Right atrium auricular region (tissue), 2 donors: ENCODE measurements at regions not wholly inside any gene's neighbourhood (a gene's known extent, or its start where the extent isn't known, plus 50 kb on each side); places are given as distances from the start of the nearest gene placed in this dataset.
"Not testable (repeated sequence)": the region's sequence is repeated elsewhere in the genome, so short reads cannot be mapped to it uniquely, and the experiment has no call there.

Source experiments
- DNase-seq: peaks from one replicate; pipeline ENCODE4 v3.0.0-alpha.2; 2019; ENCODE audit warnings: low spot score
- H3K27ac ChIP-seq, 2 donors: fragments of 200-600 bp; sonication (generic); 1 replicate in 1 of 2; 2 replicates in 1 of 2; pipeline ENCODE4 v1.5.1; 2016 to 2019
- H3K27me3 ChIP-seq, 2 donors: fragments of 200-600 bp; sonication (generic); one replicate each; pipeline versions ENCODE4 v1.5.1 to v1.6.0; 2017 to 2019
- H3K36me3 ChIP-seq: fragments of 200-600 bp; sonication (generic); one replicate; pipeline ENCODE4 v1.5.1; 2016
- H3K4me1 ChIP-seq, 2 donors: fragments of 200-600 bp; sonication (generic); one replicate each; pipeline versions ENCODE4 v1.5.1 to v1.6.0; 2017 to 2019
- H3K4me3 ChIP-seq, 2 donors: fragments of 200-600 bp; sonication (generic); 1 replicate in 1 of 2; 2 replicates in 1 of 2; pipeline ENCODE4 v1.5.1; 2017 to 2019; ENCODE audit warnings: mild to moderate bottlenecking in 1 of 2, moderate library complexity in 1 of 2
- H3K9me3 ChIP-seq, 2 donors: fragments of 200-600 bp; sonication (generic); one replicate each; pipeline ENCODE4 v1.5.1; 2019
- TF ChIP-seq, protein P1 (sequence below), 2 donors: fragments of 200-600 bp; sonication (generic); IDR thresholded peaks; one replicate each; pipeline ENCODE4 v1.5.1; 2019; ENCODE audit warnings: antibody characterized with exemption in 2 of 2

DNA sequence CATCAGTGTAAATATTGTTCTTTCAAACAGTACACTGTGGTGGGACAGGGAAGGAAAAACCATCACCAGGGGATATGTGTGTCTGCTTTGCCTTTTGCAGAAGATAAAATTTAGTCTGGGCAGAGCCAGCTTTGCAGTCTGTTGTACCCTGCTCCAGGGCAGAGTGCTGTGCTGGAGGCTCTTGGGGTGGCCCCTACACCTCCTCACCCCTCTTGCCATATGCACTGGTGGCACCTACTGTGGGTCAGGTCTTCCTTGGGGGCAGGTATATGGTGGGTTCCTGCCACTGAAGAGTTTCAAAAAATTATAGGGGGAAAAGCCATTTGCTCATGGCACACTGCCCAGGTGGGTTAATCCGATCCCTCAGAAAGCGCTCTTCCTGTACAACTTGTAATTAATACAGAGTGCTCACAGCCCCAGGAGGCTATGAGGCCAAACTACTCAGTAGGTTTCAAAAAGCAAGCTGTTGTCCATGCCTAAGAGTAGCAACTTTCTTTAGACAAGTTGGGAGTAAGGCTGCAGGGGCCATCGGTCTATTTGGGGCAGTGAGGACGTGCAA lies 112.7 kb upstream of the BMPER start:
- Histone ChIP-seq H3K4me3 (no peak overlapping the region), H3K36me3 (no peaks in the 10 kb centered on the region), H3K27ac (no peak overlapping the region), H3K27me3 (no peaks in the 10 kb centered on the region), H3K9me3 (no peaks in the 10 kb centered on the region), H3K4me1 (no peaks in the 10 kb centered on the region)
- no peak for DNase-seq
- TF ChIP-seq, protein P1, sequence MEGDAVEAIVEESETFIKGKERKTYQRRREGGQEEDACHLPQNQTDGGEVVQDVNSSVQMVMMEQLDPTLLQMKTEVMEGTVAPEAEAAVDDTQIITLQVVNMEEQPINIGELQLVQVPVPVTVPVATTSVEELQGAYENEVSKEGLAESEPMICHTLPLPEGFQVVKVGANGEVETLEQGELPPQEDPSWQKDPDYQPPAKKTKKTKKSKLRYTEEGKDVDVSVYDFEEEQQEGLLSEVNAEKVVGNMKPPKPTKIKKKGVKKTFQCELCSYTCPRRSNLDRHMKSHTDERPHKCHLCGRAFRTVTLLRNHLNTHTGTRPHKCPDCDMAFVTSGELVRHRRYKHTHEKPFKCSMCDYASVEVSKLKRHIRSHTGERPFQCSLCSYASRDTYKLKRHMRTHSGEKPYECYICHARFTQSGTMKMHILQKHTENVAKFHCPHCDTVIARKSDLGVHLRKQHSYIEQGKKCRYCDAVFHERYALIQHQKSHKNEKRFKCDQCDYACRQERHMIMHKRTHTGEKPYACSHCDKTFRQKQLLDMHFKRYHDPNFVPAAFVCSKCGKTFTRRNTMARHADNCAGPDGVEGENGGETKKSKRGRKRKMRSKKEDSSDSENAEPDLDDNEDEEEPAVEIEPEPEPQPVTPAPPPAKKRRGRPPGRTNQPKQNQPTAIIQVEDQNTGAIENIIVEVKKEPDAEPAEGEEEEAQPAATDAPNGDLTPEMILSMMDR (IDR thresholded peaks at IDR 0.05): no peak

DNA sequence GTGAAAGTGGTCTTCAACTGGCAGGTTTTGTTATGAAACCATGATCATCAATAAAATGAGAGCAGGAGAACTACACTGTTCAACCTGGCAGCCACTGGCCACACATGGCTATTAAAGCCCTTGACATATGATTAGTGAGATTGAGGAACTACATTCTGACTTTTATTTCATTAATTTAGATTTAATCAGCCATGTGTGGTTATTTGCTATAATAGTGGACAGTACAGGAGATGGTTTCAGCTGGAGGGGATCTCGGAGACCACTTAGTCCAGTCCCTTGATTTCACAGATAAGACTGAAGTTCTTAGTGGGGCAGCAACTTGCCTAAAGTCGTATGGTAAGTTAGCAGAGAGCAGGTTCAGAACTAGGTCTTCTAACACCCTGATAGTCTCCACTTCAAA lies 111.7 kb upstream of the BMPER start:
- TF ChIP-seq, protein P1 (IDR thresholded peaks at IDR 0.05): no peak
- H3K4me1 ChIP-seq: no peaks in the 10 kb centered on the region
- no peak overlapping the region for H3K27ac ChIP-seq
- H3K36me3 ChIP-seq: no peaks in the 10 kb centered on the region
- DNase-seq: no peak
- H3K4me3 ChIP-seq: no peak overlapping the region
- no peaks in the 10 kb centered on the region for H3K27me3 ChIP-seq
- no peaks in the 10 kb centered on the region for H3K9me3 ChIP-seq

DNA sequence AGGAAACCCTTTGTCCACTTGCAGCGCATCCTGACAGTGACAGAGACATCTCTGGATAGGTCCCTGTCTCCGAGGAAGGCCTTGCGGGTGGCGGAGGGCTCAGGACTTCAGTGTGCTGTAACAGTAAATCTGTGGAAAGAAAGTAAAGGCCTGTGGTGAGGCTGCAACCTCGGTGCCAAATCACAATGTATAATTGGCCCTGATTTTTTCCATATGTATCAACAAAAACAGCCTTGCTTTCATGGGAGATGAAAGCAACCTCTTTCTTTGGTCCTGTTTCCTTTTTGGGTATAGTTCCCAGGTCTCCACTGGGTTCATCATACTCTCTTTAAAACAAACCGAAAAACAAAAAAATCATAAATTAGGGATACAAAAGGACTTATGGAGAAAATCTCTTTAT lies 110.9 kb upstream of the BMPER start:
- TF ChIP-seq, protein P1 (IDR thresholded peaks at IDR 0.05): no peak
- DNase-seq: no peak

DNA sequence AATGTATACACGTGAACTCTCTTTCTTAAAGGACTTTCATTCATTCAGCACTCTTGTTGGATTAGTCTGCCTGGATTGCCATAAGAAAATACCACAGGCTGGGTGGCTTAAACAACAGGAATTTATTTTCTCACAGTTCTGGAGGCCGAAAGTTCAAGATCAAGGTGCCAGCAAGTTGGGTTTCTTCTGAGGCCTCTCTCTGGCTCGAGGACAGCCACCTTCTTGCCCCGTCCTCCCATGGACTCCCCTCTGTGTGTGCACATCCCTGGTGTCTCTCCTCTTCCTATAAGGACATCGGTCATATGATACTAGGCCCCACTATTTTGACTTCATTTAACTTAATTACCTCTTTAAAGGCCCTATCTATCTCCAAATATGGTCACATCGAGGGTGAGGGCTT lies 110.4 kb upstream of the BMPER start:
- no peak for DNase-seq
- no peaks in the 10 kb centered on the region for H3K27me3 ChIP-seq
- H3K4me1 ChIP-seq: no peaks in the 10 kb centered on the region
- no peak overlapping the region for H3K27ac ChIP-seq
- H3K4me3 ChIP-seq: no peak overlapping the region
- no peaks in the 10 kb centered on the region for H3K36me3 ChIP-seq
- TF ChIP-seq, protein P1 (IDR thresholded peaks at IDR 0.05): no peak
- no peaks in the 10 kb centered on the region for H3K9me3 ChIP-seq

More for the DNA sequence above, 110.9 kb upstream of the BMPER start:
- H3K9me3 ChIP-seq: no peaks in the 10 kb centered on the region
- no peaks in the 10 kb centered on the region for H3K4me1 ChIP-seq
- no peaks in the 10 kb centered on the region for H3K27me3 ChIP-seq
- H3K27ac ChIP-seq: no peak overlapping the region
- no peaks in the 10 kb centered on the region for H3K36me3 ChIP-seq
- no peak overlapping the region for H3K4me3 ChIP-seq

DNA sequence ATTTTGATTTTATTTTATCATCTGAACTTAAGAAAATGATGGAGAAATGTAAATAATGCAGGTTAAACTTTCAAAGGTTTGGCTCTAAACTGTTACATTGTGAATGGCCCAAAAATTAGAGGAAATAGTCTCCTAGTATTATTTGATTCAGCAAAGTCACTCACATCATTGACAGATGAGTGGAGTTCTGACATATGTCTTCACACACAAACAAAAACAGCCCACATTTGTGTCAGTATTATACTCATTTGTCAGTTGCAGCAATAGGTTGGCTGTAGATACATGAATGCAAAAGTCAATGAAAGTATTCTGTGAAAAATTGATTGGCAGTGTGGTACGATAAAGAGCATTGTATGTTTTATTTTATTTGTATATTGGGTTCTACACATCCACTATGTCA lies 108.8 kb upstream of the BMPER start:
- H3K4me1 ChIP-seq: no peaks in the 10 kb centered on the region

DNA sequence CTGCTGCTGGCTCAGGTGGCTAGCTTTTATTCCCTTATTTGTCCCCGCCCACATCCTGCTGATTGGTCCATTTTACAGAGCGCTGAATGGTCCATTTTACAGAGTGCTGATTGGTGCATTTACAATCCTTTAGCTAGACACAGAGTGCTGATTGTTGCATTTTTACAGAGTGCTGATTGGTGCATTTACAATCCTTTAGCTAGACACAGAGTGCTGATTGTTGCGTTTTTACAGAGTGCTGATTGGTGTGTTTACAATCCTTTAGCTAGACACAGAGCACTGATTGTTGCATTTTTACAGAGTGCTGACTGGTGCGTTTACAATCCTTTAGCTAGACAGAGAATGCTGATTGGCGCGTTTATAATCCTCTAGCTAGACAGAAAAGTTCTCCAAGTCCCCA lies 107.8 kb upstream of the BMPER start:
- not testable (repeated sequence) for H3K4me3 ChIP-seq, DNase-seq, H3K36me3 ChIP-seq, H3K27me3 ChIP-seq, H3K9me3 ChIP-seq, H3K27ac ChIP-seq, H3K4me1 ChIP-seq

More for the DNA sequence above, 108.8 kb upstream of the BMPER start:
- no peak for DNase-seq
- TF ChIP-seq, protein P1 (IDR thresholded peaks at IDR 0.05): no peak
- no peaks in the 10 kb centered on the region for H3K9me3 ChIP-seq
- H3K36me3 ChIP-seq: no peaks in the 10 kb centered on the region
- H3K27ac ChIP-seq: no peak overlapping the region
- H3K4me3 ChIP-seq: no peak overlapping the region
- no peaks in the 10 kb centered on the region for H3K27me3 ChIP-seq
